ENCODE measurements at regions not wholly inside any gene's neighbourhood (a gene's known extent, or its start where the extent isn't known, plus 50 kb on each side); places are given as distances from the start of the nearest gene placed in this dataset.

GRCh38 chr11:70892889-70893288 is 359.5 kb downstream of the SHANK2 start:
- ATAC-seq (no peak), DNase-seq (ENCODE audit: extremely low read depth in 1 of 4, low spot score in 3 of 4) (no peak), FAIRE-seq (no peak)
- TF ChIP-seq ZBTB12 (CRISPR knock-in tag; IDR thresholded peaks at IDR 0.05), result no peak
- TF ChIP-seq FOXA1 (IDR thresholded peaks at IDR 0.05; ENCODE audit: borderline replicate concordance), result no peak
- TF ChIP-seq ZNF584 (CRISPR knock-in tag; IDR thresholded peaks at IDR 0.05; ENCODE audit: low read depth), result no peak
- TF ChIP-seq MEF2D (tag; conservative IDR thresholded peaks at IDR 0.05; ENCODE audit: low read depth), result no peak
- no peak for TF ChIP-seq HDAC1 (IDR thresholded peaks at IDR 0.05)
- TF ChIP-seq ZNF75A (CRISPR knock-in tag; IDR thresholded peaks at IDR 0.05), result no peak
- TF ChIP-seq EGR1 (conservative IDR thresholded peaks at IDR 0.05), result no peak
- TF ChIP-seq RREB1 (CRISPR knock-in tag; IDR thresholded peaks at IDR 0.05), result no peak
- in situ Hi-C loops (cut with MboI) (no loop called here), intact Hi-C loops (cut with micrococcal nuclease) (no loop called here)
- Histone ChIP-seq H3K9me3 (replicated peaks; ENCODE audit: control insufficient read depth, insufficient read depth, low read depth, low read length) (0 out of 2 replicates have a peak, but pooled peaks cover 1% of the 10 kb centered on the region), H3K27ac (ENCODE audit: extremely low read depth, low read depth, low read length) (no peak overlapping the region), H2AFZ (ENCODE audit: low read depth, low read length) (no peak overlapping the region), H3K4me2 (ENCODE audit: insufficient read depth, low read length) (no peak overlapping the region), H4K20me1 (replicated peaks; ENCODE audit: control insufficient read depth, insufficient read depth, low read length) (no peaks in the 10 kb centered on the region), H3K9me1 (ENCODE audit: control insufficient read depth, insufficient read depth, low read length) (no peaks in the 10 kb centered on the region), H3K36me3 (ENCODE audit: control insufficient read depth, insufficient read depth, low read length) (no peaks in the 10 kb centered on the region), H3K9ac (ENCODE audit: insufficient read depth in 1 of 2, low read depth in 2 of 2, low read length in 2 of 2) (no peak overlapping the region), H3K79me2 (ENCODE audit: control insufficient read depth, insufficient read depth, low read length) (no peaks in the 10 kb centered on the region), H3K4me3 (no peak overlapping the region), H3K27me3 (ENCODE audit: control insufficient read depth in 2 of 2, insufficient read depth in 2 of 2, low read length in 2 of 2) (peaks cover 0 to 28% of the 10 kb centered on the region in 2 experiments; a peak in 2 of 5 replicates), H3K4me1 (replicated peaks in 1 of 2; ENCODE audit: control insufficient read depth in 2 of 2, insufficient read depth in 2 of 2, low read length in 2 of 2) (no peaks in the 10 kb centered on the region)
- BruUV-seq (replicated peaks), result no TSS peak
- CTCF ChIA-PET (ENCODE audit: low intra/inter-chr PET ratio), result no interaction called here
- 0% methylated on average over 5 of the region's 5 CpGs for WGBS (ENCODE audit: insufficient coverage, low coverage, missing lambda C conversion rate)
- POLR2A ChIA-PET, result no interaction called here

Measured in K562 (cell line).